HEK293T (cell line): ENCODE measurements at regions not wholly inside any gene's neighbourhood (a gene's known extent, or its start where the extent isn't known, plus 50 kb on each side); places are given as distances from the start of the nearest gene placed in this dataset.

Experiments
- ARNT ChIP-seq: fragments of 450-650 bp; IDR thresholded peaks from 2 replicates; pipeline ENCODE4 v1.6.1; 2017; ENCODE audit warnings: mild to moderate bottlenecking
- BHLHE40 ChIP-seq: fragments of 450-650 bp; IDR thresholded peaks from 2 replicates; pipeline ENCODE4 v1.6.1; 2016; ENCODE audit warnings: mild to moderate bottlenecking, moderate library complexity, borderline replicate concordance
- CTBP1 ChIP-seq: fragments of 450-650 bp; IDR thresholded peaks from 2 replicates; pipeline ENCODE4 v1.6.1; 2016; ENCODE audit warnings: borderline replicate concordance
- ELF4 ChIP-seq: fragments of 450-650 bp; IDR thresholded peaks from 2 replicates; pipeline ENCODE4 v1.6.1; 2017; ENCODE audit warnings: antibody characterized with exemption
- FOXA1 ChIP-seq: fragments of 450-650 bp; IDR thresholded peaks from 2 replicates; pipeline ENCODE4 v1.6.1; 2016; ENCODE audit warnings: mild to moderate bottlenecking
- FOXK2 ChIP-seq: fragments of 450-650 bp; IDR thresholded peaks from 2 replicates; pipeline ENCODE4 v1.6.1; 2016; ENCODE audit warnings: mild to moderate bottlenecking
- FOXM1 ChIP-seq: fragments of 450-650 bp; IDR thresholded peaks from 2 replicates; pipeline ENCODE4 v1.6.1; 2017; ENCODE audit warnings: mild to moderate bottlenecking, borderline replicate concordance
- HDGF ChIP-seq: fragments of 450-650 bp; IDR thresholded peaks from 2 replicates; pipeline ENCODE4 v1.6.1; 2017; ENCODE audit warnings: antibody characterized with exemption, borderline replicate concordance
- NFRKB ChIP-seq: fragments of 450-650 bp; IDR thresholded peaks from 2 replicates; pipeline ENCODE4 v1.6.1; 2016; ENCODE audit warnings: mild to moderate bottlenecking, moderate library complexity
- SP1 ChIP-seq: fragments of 450-650 bp; IDR thresholded peaks from 2 replicates; pipeline ENCODE4 v1.6.1; 2017
- SUZ12 ChIP-seq: fragments of 450-650 bp; IDR thresholded peaks from 2 replicates; pipeline ENCODE4 v1.6.1; 2016; ENCODE audit warnings: mild to moderate bottlenecking
- TARDBP ChIP-seq: fragments of 450-650 bp; IDR thresholded peaks from 2 replicates; pipeline ENCODE4 v1.6.1; 2016
- ZNF384 ChIP-seq: fragments of 450-650 bp; IDR thresholded peaks from 2 replicates; pipeline ENCODE4 v1.6.1; 2016

- TF ChIP-seq BHLHE40, result no peak
- TF ChIP-seq HDGF, result no peak
- no peak for TF ChIP-seq FOXM1
- no peak for TF ChIP-seq SP1
- TF ChIP-seq ZNF384, result no peak
- no peak for TF ChIP-seq ARNT
- TF ChIP-seq SUZ12, result no peak
- TF ChIP-seq CTBP1, result no peak
- no peak for TF ChIP-seq FOXA1
- no peak for TF ChIP-seq FOXK2
- no peak for TF ChIP-seq TARDBP
- no peak for TF ChIP-seq ELF4
- no peak for TF ChIP-seq NFRKB
Observed at GRCh38 chr11:25860677-25861450, 471.1 kb upstream of the ANO3 start.
